HepG2 (cell line): ENCODE measurements at regions not wholly inside any gene's neighbourhood (a gene's known extent, or its start where the extent isn't known, plus 50 kb on each side); places are given as distances from the start of the nearest gene placed in this dataset.

ENCODE experiments used
- ATAC-seq: fragments of 200-7000 bp; cut with Tn5 transposase; 3 replicates; pipeline ENCODE4 v1.9.1; 2020; ENCODE audit warnings: mild to moderate bottlenecking, moderate library complexity
- BruUV-seq: library from RNA; stranded (reverse); fragments of 400-500 nt; replicated peaks from 2 replicates; lab custom pipeline; 2021; lab: Mats Ljungman, UMichigan
- CTCF ChIA-PET: fragments of 300-600 bp; formaldehyde crosslinking; extraction: SDS; loops from one replicate; lab custom pipeline; 2021; ENCODE audit warnings: low total read pairs, inconsistent platforms, low intra/inter-chr PET ratio; lab: Yijun Ruan, JAX
- POLR2A ChIA-PET: fragments of 350-600 bp; sonication (Branson Sonifier 250); formaldehyde crosslinking; loops from one replicate; lab custom pipeline; 2020; ENCODE audit warnings: antibody characterized with exemption, inconsistent platforms; lab: Yijun Ruan, JAX
- DNase-seq: peaks from one replicate; pipeline ENCODE4 v3.0.0-alpha.2; 2015; ENCODE audit warnings: low spot score
- FAIRE-seq: peaks from 3 replicates; lab custom pipeline; 2011; peaks lifted over from hg19 to GRCh38; lab: Jason Lieb, UNC
- H2AFZ ChIP-seq: one replicate; pipeline ENCODE4 v1.6.1; 2011; ENCODE audit warnings: low read length, inconsistent platforms
- H3K27ac ChIP-seq: fragments of 300-600 bp; 3 replicates; pipeline ENCODE4 v1.8.0; 2011; ENCODE audit warnings: mixed run types, mild to moderate bottlenecking, mixed read lengths, low read length, inconsistent platforms; ENCODE audit not compliant: insufficient read depth; ENCODE audit errors: extremely low read length
- H3K27me3 ChIP-seq, 2 experiments: fragments of 200-600 bp in 1 of 2; 2 replicates in 1 of 2; 3 replicates in 1 of 2; pipeline versions ENCODE4 v1.6.0 to v1.8.0; 2011; ENCODE audit warnings: low read length in 2 of 2, mild to moderate bottlenecking in 2 of 2, moderate library complexity in 2 of 2, inconsistent platforms in 1 of 2; ENCODE audit not compliant: insufficient read depth in 2 of 2, control insufficient read depth in 1 of 2
- H3K36me3 ChIP-seq, 2 experiments: fragments of 200-600 bp in 1 of 2; replicated peaks in 1 of 2; 2 replicates in 1 of 2; 3 replicates in 1 of 2; pipeline versions ENCODE4 v1.5.1 to v1.8.0; 2011; ENCODE audit warnings: low read length in 2 of 2, inconsistent platforms in 1 of 2; ENCODE audit not compliant: insufficient read depth in 2 of 2, control insufficient read depth in 1 of 2
- H3K4me1 ChIP-seq: 2 replicates; pipeline ENCODE4 v1.5.1; 2012; ENCODE audit warnings: low read length, inconsistent platforms; ENCODE audit not compliant: insufficient read depth
- H3K4me2 ChIP-seq: 2 replicates; pipeline ENCODE4 v1.6.0; 2011; ENCODE audit warnings: low read depth, low read length, inconsistent platforms
- H3K4me3 ChIP-seq, 3 experiments: fragments of 200-600 bp in 1 of 3; sonication (generic), shearing (Covaris generic) in 1 of 3; replicated peaks in 1 of 3; 2 replicates each; pipeline ENCODE4 v1.5.1; 2011 to 2016; ENCODE audit warnings: low read length in 3 of 3, inconsistent platforms in 2 of 3, low read depth in 2 of 3, mild to moderate bottlenecking in 2 of 3, control low read depth in 1 of 3, mixed read lengths in 1 of 3; ENCODE audit not compliant: insufficient read depth in 1 of 3
- H3K79me2 ChIP-seq: one replicate; pipeline ENCODE4 v1.6.1; 2011; ENCODE audit warnings: low read length, inconsistent platforms; ENCODE audit not compliant: insufficient read depth
- H3K9ac ChIP-seq: 2 replicates; pipeline ENCODE4 v1.6.0; 2011; ENCODE audit warnings: mild to moderate bottlenecking, low read depth, low read length, inconsistent platforms; ENCODE audit not compliant: insufficient read depth
- H3K9me3 ChIP-seq: 2 replicates; pipeline ENCODE4 v1.5.1; 2012; ENCODE audit warnings: mild to moderate bottlenecking, low read length
- H4K20me1 ChIP-seq: 2 replicates; pipeline ENCODE4 v1.6.0; 2011; ENCODE audit warnings: inconsistent platforms, mild to moderate bottlenecking, low read length, moderate library complexity; ENCODE audit not compliant: insufficient read depth
- DZIP1 ChIP-seq: sonication (generic); formaldehyde crosslinking; IDR thresholded peaks from 2 replicates; pipeline ENCODE4 v1.5.0; 2020; ENCODE audit warnings: mild to moderate bottlenecking, missing genetic modification reagents
- FOXO4 ChIP-seq: sonication (generic); formaldehyde crosslinking; conservative IDR thresholded peaks from 2 replicates; pipeline ENCODE4 v1.8.1; 2023; ENCODE audit warnings: missing genetic modification reagents
- MLLT10 ChIP-seq: sonication (generic); formaldehyde crosslinking; IDR thresholded peaks from 2 replicates; pipeline ENCODE4 v1.4.0; 2020; ENCODE audit warnings: missing genetic modification reagents
- MXD1 ChIP-seq: sonication (generic); formaldehyde crosslinking; IDR thresholded peaks from 2 replicates; pipeline ENCODE4 v1.4.0; 2020; ENCODE audit warnings: mild to moderate bottlenecking, missing genetic modification reagents
- ONECUT2 ChIP-seq: sonication (generic); formaldehyde crosslinking; IDR thresholded peaks from 2 replicates; pipeline ENCODE4 v1.4.0; 2020; ENCODE audit warnings: missing genetic modification reagents
- SAP130 ChIP-seq: IDR thresholded peaks from 2 replicates; pipeline ENCODE4 v1.6.1; 2016; ENCODE audit warnings: low read depth
- ZBTB39 ChIP-seq: sonication (generic); formaldehyde crosslinking; IDR thresholded peaks from 2 replicates; pipeline ENCODE4 v1.5.0; 2020; ENCODE audit warnings: missing genetic modification reagents
- ZFY ChIP-seq: sonication (generic); formaldehyde crosslinking; IDR thresholded peaks from 2 replicates; pipeline ENCODE4 v1.4.0; 2020; ENCODE audit warnings: missing genetic modification reagents
- ZNF224 ChIP-seq: sonication (generic); formaldehyde crosslinking; IDR thresholded peaks from 2 replicates; pipeline ENCODE4 v1.5.0; 2020; ENCODE audit warnings: mild to moderate bottlenecking, missing genetic modification reagents
- ZNF431 ChIP-seq: sonication (generic); formaldehyde crosslinking; IDR thresholded peaks from 2 replicates; pipeline ENCODE4 v1.9.0; 2022; ENCODE audit warnings: missing genetic modification reagents, low read depth, mild to moderate bottlenecking, borderline replicate concordance
- ZNF709 ChIP-seq: sonication (generic); formaldehyde crosslinking; IDR thresholded peaks from 2 replicates; pipeline ENCODE4 v1.5.0; 2020; ENCODE audit warnings: mild to moderate bottlenecking, missing genetic modification reagents
- ZNF713 ChIP-seq: sonication (generic); formaldehyde crosslinking; IDR thresholded peaks from 2 replicates; pipeline ENCODE4 v1.4.0; 2020; ENCODE audit warnings: mild to moderate bottlenecking, missing genetic modification reagents
- ZNF724P ChIP-seq: sonication (generic); formaldehyde crosslinking; IDR thresholded peaks from 2 replicates; pipeline ENCODE4 v1.8.0; 2022; ENCODE audit warnings: missing genetic modification reagents, borderline replicate concordance
- WGBS: methylation state at CpG from one replicate; pipeline ENCODE4 v1.1.6; 2017; ENCODE audit warnings: low lambda C conversion rate; 5-methylcytosine and 5-hydroxymethylcytosine counted together
- in situ Hi-C: cut with HindIII; loops from 2 replicates; pipeline ENCODE4 v1.10.0; 2017; ENCODE audit warnings: low pct_unique_long_range_greater_than_20kb; ENCODE audit not compliant: extremely low pct_ligation_motif_present
- intact Hi-C: fragments of 100-400 bp; cut with micrococcal nuclease; formaldehyde crosslinking; loops from one replicate; pipeline ENCODE4 v1.10.0; 2022; ENCODE audit not compliant: unreplicated experiment

- H3K4me2 ChIP-seq = no peak overlapping the region
- ChIA-PET POLR2A (no interaction called here), CTCF (no interaction called here)
- TF ChIP-seq ZNF724P = no peak
- TF ChIP-seq ZNF431 = no peak
- TF ChIP-seq MXD1 (CRISPR knock-in tag) = no peak
- no peak for TF ChIP-seq SAP130 (CRISPR knock-in tag)
- TF ChIP-seq ZNF709 = no peak
- no peak for TF ChIP-seq MLLT10 (CRISPR knock-in tag)
- no peak overlapping the region for H3K9ac ChIP-seq
- no peak overlapping the region for H3K4me3 ChIP-seq
- WGBS = 19% methylated on average over 3 of the region's 3 CpGs
- no peak for ATAC-seq
- in situ Hi-C loops = no loop called here
- no peak for DNase-seq
- FAIRE-seq = no peak
- H3K27me3 ChIP-seq = no peaks in the 10 kb centered on the region
- H4K20me1 ChIP-seq = no peaks in the 10 kb centered on the region
- H3K36me3 ChIP-seq = no peaks in the 10 kb centered on the region
- no peaks in the 10 kb centered on the region for H3K79me2 ChIP-seq
- peaks cover 13% of the 10 kb centered on the region for H3K4me1 ChIP-seq
- peaks cover 9% of the 10 kb centered on the region; the same call in 1 of the 2 replicates for H3K9me3 ChIP-seq
- H2AFZ ChIP-seq = no peak overlapping the region
- no TSS peak for BruUV-seq
- intact Hi-C loops = no loop called here
- no peak overlapping the region for H3K27ac ChIP-seq
Measured at GRCh38 chr5:102596113-102596512, 97.3 kb upstream of the SLCO6A1 start.

GRCh38 chr5:102596951-102597350 is 98.2 kb upstream of the SLCO6A1 start:
- H4K20me1 ChIP-seq = no peaks in the 10 kb centered on the region
- no peak overlapping the region for H3K4me3 ChIP-seq
- peaks cover 9% of the 10 kb centered on the region; the same call in 1 of the 2 replicates for H3K9me3 ChIP-seq
- H3K4me2 ChIP-seq = no peak overlapping the region
- H3K27me3 ChIP-seq = no peaks in the 10 kb centered on the region
- ATAC-seq = no peak
- in situ Hi-C loops (no loop called here), intact Hi-C loops (no loop called here)
- no peak overlapping the region for H2AFZ ChIP-seq
- no TSS peak for BruUV-seq
- 0% methylated on average over 1 of the region's 1 CpG for WGBS
- no peak overlapping the region for H3K9ac ChIP-seq
- no peak for DNase-seq
- CTCF ChIA-PET = no interaction called here
- no peaks in the 10 kb centered on the region for H3K79me2 ChIP-seq
- no peaks in the 10 kb centered on the region for H3K36me3 ChIP-seq
- H3K27ac ChIP-seq = no peak overlapping the region
- POLR2A ChIA-PET = no interaction called here
- peaks cover 13% of the 10 kb centered on the region for H3K4me1 ChIP-seq
- FAIRE-seq = no peak
- TF ChIP-seq ZBTB39 (CRISPR knock-in tag) (no peak), ONECUT2 (CRISPR knock-in tag) (no peak), FOXO4 (CRISPR knock-in tag) (no peak), DZIP1 (CRISPR knock-in tag) (no peak), MXD1 (CRISPR knock-in tag) (no peak), ZFY (CRISPR knock-in tag) (no peak), ZNF713 (no peak), ZNF224 (CRISPR knock-in tag) (no peak)
